IMR-90 (cell line): ENCODE measurements at regions not wholly inside any gene's neighbourhood (a gene's known extent, or its start where the extent isn't known, plus 50 kb on each side); places are given as distances from the start of the nearest gene placed in this dataset.

ENCODE experiments used
- ATAC-seq: fragments of 200-7000 bp; cut with Tn5 transposase; 2 replicates; pipeline ENCODE4 v1.9.1; 2020; ENCODE audit warnings: low read depth, mild to moderate bottlenecking, moderate library complexity
- BruUV-seq: library from RNA; stranded (reverse); fragments of 400-500 nt; replicated peaks from 2 replicates; lab custom pipeline; 2021; lab: Mats Ljungman, UMichigan
- CTCF ChIA-PET: fragments of 300-600 bp; formaldehyde crosslinking; extraction: SDS; loops from one replicate; lab custom pipeline; 2021; ENCODE audit warnings: antibody characterized with exemption; lab: Yijun Ruan, JAX
- POLR2A ChIA-PET: fragments of 300-600 bp; sonication (Branson Sonifier 250); formaldehyde crosslinking; loops from one replicate; lab custom pipeline; 2022; ENCODE audit warnings: antibody characterized with exemption; ENCODE audit not compliant: unreplicated experiment; lab: Charles Lee
- DNase-seq: peaks from one replicate; pipeline ENCODE4 v3.0.0; 2013
- H2AFZ ChIP-seq: replicated peaks from 2 replicates; pipeline ENCODE3; 2013; ENCODE audit warnings: low read length, mild to moderate bottlenecking; ENCODE audit not compliant: poor library complexity
- H2AK5ac ChIP-seq: 2 replicates; pipeline ENCODE4 v1.6.1; 2013; ENCODE audit warnings: low read depth, low read length, inconsistent platforms
- H2AK9ac ChIP-seq: replicated peaks from 2 replicates; pipeline ENCODE3; 2013; ENCODE audit warnings: mild to moderate bottlenecking, low read depth, low read length, moderate library complexity; ENCODE audit not compliant: poor library complexity
- H2BK120ac ChIP-seq: 2 replicates; pipeline ENCODE4 v1.6.1; 2013; ENCODE audit warnings: low read depth, low read length, inconsistent platforms
- H2BK15ac ChIP-seq: 3 replicates; pipeline ENCODE4 v1.6.1; 2013; ENCODE audit warnings: low read depth, low read length, inconsistent platforms
- H2BK20ac ChIP-seq: 2 replicates; pipeline ENCODE4 v1.6.1; 2013; ENCODE audit warnings: low read depth, mild to moderate bottlenecking, inconsistent platforms, low read length, moderate library complexity
- H2BK5ac ChIP-seq: 2 replicates; pipeline ENCODE4 v1.6.1; 2013; ENCODE audit warnings: mild to moderate bottlenecking, low read depth, low read length, inconsistent platforms; ENCODE audit not compliant: poor library complexity, severe bottlenecking
- H3K14ac ChIP-seq: replicated peaks from 2 replicates; pipeline ENCODE4 v1.6.1; 2013; ENCODE audit warnings: low read depth, low read length, inconsistent platforms
- H3K18ac ChIP-seq: 2 replicates; pipeline ENCODE4 v1.6.1; 2013; ENCODE audit warnings: low read depth, low read length, control low read depth
- H3K23ac ChIP-seq: 2 replicates; pipeline ENCODE4 v1.6.1; 2013; ENCODE audit warnings: low read depth, low read length, inconsistent platforms
- H3K27ac ChIP-seq: 2 replicates; pipeline ENCODE4 v1.5.1; 2013; ENCODE audit warnings: mild to moderate bottlenecking, control low read depth, low read length; ENCODE audit not compliant: insufficient read depth
- H3K27me3 ChIP-seq: 2 replicates; pipeline ENCODE4 v1.6.1; 2013; ENCODE audit warnings: low read length; ENCODE audit not compliant: control insufficient read depth, insufficient read depth
- H3K36me3 ChIP-seq: 2 replicates; pipeline ENCODE4 v1.6.1; 2013; ENCODE audit warnings: low read length, mixed read lengths; ENCODE audit not compliant: control insufficient read depth, insufficient read depth
- H3K4ac ChIP-seq: 2 replicates; pipeline ENCODE4 v1.6.1; 2013; ENCODE audit warnings: low read depth, low read length, inconsistent platforms
- H3K4me1 ChIP-seq: 2 replicates; pipeline ENCODE4 v1.6.1; 2013; ENCODE audit warnings: low read length, mixed read lengths; ENCODE audit not compliant: control insufficient read depth, insufficient read depth
- H3K4me2 ChIP-seq: 2 replicates; pipeline ENCODE4 v1.6.1; 2013; ENCODE audit warnings: low read depth, mild to moderate bottlenecking, control low read depth, low read length, moderate library complexity
- H3K4me3 ChIP-seq: 2 replicates; pipeline ENCODE4 v1.5.1; 2013; ENCODE audit warnings: low read depth, mild to moderate bottlenecking, control low read depth, low read length, moderate library complexity; ENCODE audit not compliant: insufficient read depth
- H3K56ac ChIP-seq: 2 replicates; pipeline ENCODE4 v1.6.1; 2013; ENCODE audit warnings: low read length, inconsistent platforms; ENCODE audit not compliant: insufficient read depth; ENCODE audit errors: extremely low read depth
- H3K79me1 ChIP-seq, 2 experiments: 2 replicates each; pipeline ENCODE4 v1.6.1; 2013; ENCODE audit warnings: low read length in 2 of 2, inconsistent platforms in 1 of 2, low read depth in 1 of 2
- H3K9ac ChIP-seq: 2 replicates; pipeline ENCODE4 v1.6.1; 2013; ENCODE audit warnings: low read depth, low read length, control low read depth
- H3K9me1 ChIP-seq: 2 replicates; pipeline ENCODE4 v1.6.1; 2013; ENCODE audit warnings: low read length, inconsistent platforms; ENCODE audit not compliant: insufficient read depth
- H3K9me3 ChIP-seq: 2 replicates; pipeline ENCODE4 v1.6.1; 2013; ENCODE audit warnings: low read length; ENCODE audit not compliant: control insufficient read depth, insufficient read depth
- H4K20me1 ChIP-seq: 2 replicates; pipeline ENCODE4 v1.6.1; 2013; ENCODE audit warnings: low read length, inconsistent platforms; ENCODE audit not compliant: insufficient read depth
- H4K5ac ChIP-seq: 2 replicates; pipeline ENCODE4 v1.6.1; 2013; ENCODE audit warnings: mild to moderate bottlenecking, low read depth, low read length, control low read depth
- H4K8ac ChIP-seq, 2 experiments: 2 replicates each; pipeline ENCODE4 v1.6.1; 2013; ENCODE audit warnings: low read depth in 2 of 2, low read length in 2 of 2, control low read depth in 1 of 2, inconsistent platforms in 1 of 2
- H4K91ac ChIP-seq: 2 replicates; pipeline ENCODE4 v1.6.1; 2013; ENCODE audit warnings: low read depth, low read length, inconsistent platforms; ENCODE audit not compliant: insufficient read depth
- BHLHE40 ChIP-seq: fragments of 150-350 bp; IDR thresholded peaks from 2 replicates; pipeline ENCODE4 v1.6.1; 2016; ENCODE audit warnings: mild to moderate bottlenecking, low read depth, low read length
- CHD1 ChIP-seq: IDR thresholded peaks from 2 replicates; pipeline ENCODE4 v1.6.1; 2012; ENCODE audit warnings: low read depth, low read length, improper control_type of control experiment
- CTCF ChIP-seq: conservative IDR thresholded peaks from 2 replicates; pipeline ENCODE4 v1.5.1; 2012; ENCODE audit warnings: mild to moderate bottlenecking, low read depth, low read length, improper control_type of control experiment
- ELK1 ChIP-seq: fragments of 150-350 bp; IDR thresholded peaks from 2 replicates; pipeline ENCODE4 v1.6.1; 2016; ENCODE audit warnings: low read depth, mild to moderate bottlenecking, low read length, moderate library complexity, borderline replicate concordance
- FOS ChIP-seq: fragments of 150-350 bp; IDR thresholded peaks from 2 replicates; pipeline ENCODE4 v1.6.1; 2016; ENCODE audit warnings: low read depth, low read length
- MAFK ChIP-seq: IDR thresholded peaks from 2 replicates; pipeline ENCODE4 v1.6.1; 2012; ENCODE audit warnings: low read depth, low read length, improper control_type of control experiment
- MAZ ChIP-seq: IDR thresholded peaks from 2 replicates; pipeline ENCODE4 v1.6.1; 2012; ENCODE audit warnings: low read depth, mild to moderate bottlenecking, low read length, improper control_type of control experiment, moderate library complexity, borderline replicate concordance
- MXI1 ChIP-seq: IDR thresholded peaks from 2 replicates; pipeline ENCODE4 v1.6.1; 2012; ENCODE audit warnings: low read depth, mild to moderate bottlenecking, low read length, moderate library complexity, borderline replicate concordance
- NFE2L2 ChIP-seq: fragments of 150-350 bp; IDR thresholded peaks from 2 replicates; pipeline ENCODE4 v1.6.1; 2016; ENCODE audit warnings: low read depth, mild to moderate bottlenecking, low read length
- POLR2A ChIP-seq: IDR thresholded peaks from 2 replicates; pipeline ENCODE4 v1.6.1; 2012; ENCODE audit warnings: mild to moderate bottlenecking, low read depth, low read length
- RAD21 ChIP-seq: IDR thresholded peaks from 2 replicates; pipeline ENCODE4 v1.6.1; 2012; ENCODE audit warnings: low read length, improper control_type of control experiment
- RCOR1 ChIP-seq: IDR thresholded peaks from 2 replicates; pipeline ENCODE4 v1.6.1; 2012; ENCODE audit warnings: mild to moderate bottlenecking, low read length, improper control_type of control experiment; ENCODE audit not compliant: insufficient replicate concordance
- RFX5 ChIP-seq: IDR thresholded peaks from 2 replicates; pipeline ENCODE4 v1.8.0; 2012; ENCODE audit warnings: low read depth, mild to moderate bottlenecking, low read length, moderate library complexity
- SMC3 ChIP-seq: fragments of 150-350 bp; IDR thresholded peaks from 2 replicates; pipeline ENCODE4 v1.6.1; 2016; ENCODE audit warnings: low read depth, mild to moderate bottlenecking, antibody characterized with exemption, low read length, moderate library complexity
- WGBS, 2 experiments: methylation state at CpG; one replicate each; pipeline versions ENCODE4 v1.1.5 to v1.1.7; 2013; ENCODE audit warnings: missing lambda C conversion rate in 2 of 2; ENCODE audit not compliant: insufficient read length in 1 of 2; ENCODE audit errors: extremely low coverage in 2 of 2; 5-methylcytosine and 5-hydroxymethylcytosine counted together
- dilution Hi-C: fragments of 300-500 bp; cut with HindIII; formaldehyde crosslinking; loops from one replicate; pipeline ENCODE4 v1.14.3; 2018; ENCODE audit warnings: low sequenced_read_pairs; ENCODE audit not compliant: unreplicated experiment
- in situ Hi-C: fragments of 300-500 bp; cut with MboI; formaldehyde crosslinking; loops from 3 replicates; pipeline ENCODE4 v1.14.3; 2019; ENCODE audit warnings: low sequenced_read_pairs, inconsistent platforms, mixed read lengths
- intact Hi-C: fragments of 100-400 bp; cut with micrococcal nuclease; formaldehyde crosslinking; loops from 2 replicates; pipeline ENCODE4 v1.10.0; 2022

DNA sequence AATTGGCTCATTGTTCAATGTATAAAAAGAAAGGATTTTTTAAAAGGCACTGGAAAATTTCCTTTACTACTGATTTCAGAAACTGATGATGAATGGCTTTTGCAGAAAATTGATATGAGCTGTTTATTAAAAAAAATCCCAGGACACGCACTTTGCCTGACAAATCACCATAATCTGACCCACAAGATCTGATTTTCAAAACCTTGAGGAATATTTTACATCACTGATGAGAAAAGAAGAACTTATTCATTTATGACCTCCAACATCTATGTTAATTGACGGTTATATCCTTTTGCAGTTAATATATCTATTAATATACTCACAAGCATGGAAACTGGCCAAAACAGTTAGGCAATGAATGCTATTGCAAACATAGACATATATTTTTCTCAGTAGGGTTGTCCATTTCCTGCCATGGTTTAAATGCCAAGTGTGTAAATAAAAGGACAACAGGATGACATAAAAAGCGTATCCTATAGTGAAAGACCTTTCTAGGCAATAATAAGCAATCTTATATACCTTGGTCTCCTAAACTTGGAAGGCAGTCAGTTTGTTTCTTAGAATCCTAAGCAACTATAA, 109.7 kb upstream of the SLC7A14 start:
- Histone ChIP-seq H2BK20ac (no peak overlapping the region), H3K9me3 (no peaks in the 10 kb centered on the region), H2BK15ac (no peak overlapping the region), H2BK120ac (no peak overlapping the region), H4K20me1 (no peaks in the 10 kb centered on the region), H4K91ac (no peak overlapping the region), H2AK9ac (no peak overlapping the region), H3K14ac (no peak overlapping the region), H3K27ac (no peak overlapping the region), H4K5ac (no peak overlapping the region), H4K8ac (no peak overlapping the region), H3K36me3 (no peaks in the 10 kb centered on the region), H3K23ac (no peak overlapping the region), H3K18ac (no peak overlapping the region), H3K79me1 (no peaks in the 10 kb centered on the region), H3K9me1 (peaks cover 6% of the 10 kb centered on the region), H3K9ac (no peak overlapping the region), H3K56ac (no peak overlapping the region), H3K4me3 (no peak overlapping the region), H3K4me1 (peaks cover 3% of the 10 kb centered on the region; the same call in 1 of the 2 replicates), H2AK5ac (no peak overlapping the region), H3K27me3 (no peaks in the 10 kb centered on the region), H3K4me2 (no peak overlapping the region), H2AFZ (no peak overlapping the region), H3K4ac (no peak overlapping the region), H2BK5ac (no peak overlapping the region)
- intact Hi-C loops (no loop called here), in situ Hi-C loops (loop anchor here (10.0 kb wide), 1 partner anchor 271 kb away; no protein-coding TSS in a partner anchor), dilution Hi-C loops (no loop called here)
- WGBS, 2 experiments, result no CpG with 5 or more reads among the region's 3 CpGs
- ATAC-seq (no peak), DNase-seq (no peak)
- POLR2A ChIA-PET, result interaction anchor here (1.1 kb wide), 1 partner anchor 107 kb away, joined by 3 read pairs; no protein-coding TSS in a partner anchor
- TF ChIP-seq RAD21 (no peak), ELK1 (no peak), BHLHE40 (no peak), RFX5 (no peak), MAFK (no peak), RCOR1 (no peak), CHD1 (no peak), CTCF (no peak), MXI1 (no peak), SMC3 (no peak), POLR2A (no peak), NFE2L2 (no peak), MAZ (no peak), FOS (no peak)
- CTCF ChIA-PET, result no interaction called here
- no TSS peak for BruUV-seq
